ENCODE measurements at regions not wholly inside any gene's neighbourhood (a gene's known extent, or its start where the extent isn't known, plus 50 kb on each side); places are given as distances from the start of the nearest gene placed in this dataset.

DNA sequence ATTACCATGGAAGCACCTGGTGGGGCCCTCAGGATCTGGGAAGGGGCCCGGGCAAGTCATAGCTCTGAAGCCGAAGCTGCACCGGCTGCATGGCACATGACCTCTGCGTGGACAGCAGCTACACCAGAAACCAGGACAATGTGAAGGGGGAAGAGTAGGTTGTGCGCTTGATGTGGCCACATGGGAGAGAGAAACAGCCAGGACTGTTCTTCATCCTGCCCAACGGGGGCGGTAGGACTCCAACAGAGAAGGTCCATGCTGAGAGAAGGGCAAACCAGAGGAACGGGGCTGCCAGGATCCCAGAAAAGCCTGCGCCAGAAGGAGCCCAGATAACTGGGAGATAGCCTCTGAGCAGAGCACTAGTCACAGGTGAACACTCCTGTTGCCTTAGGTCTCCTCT lies 54.9 kb upstream of the PRR20G start:
- Mint-ChIP-seq H3K36me3 (ENCODE audit: unreplicated experiment) (no peaks in the 10 kb centered on the region), H3K4me3 (ENCODE audit: unreplicated experiment) (no peak overlapping the region), H3K4me1 (ENCODE audit: unreplicated experiment) (no peaks in the 10 kb centered on the region), H3K9me3 (ENCODE audit: unreplicated experiment) (no peaks in the 10 kb centered on the region), H3K27ac (ENCODE audit: unreplicated experiment) (no peak overlapping the region), H3K27me3 (ENCODE audit: unreplicated experiment) (peaks cover 13% of the 10 kb centered on the region)
- no peak for DNase-seq (ENCODE audit: extremely low spot score, unreplicated experiment)
- TF ChIP-seq, protein P1, sequence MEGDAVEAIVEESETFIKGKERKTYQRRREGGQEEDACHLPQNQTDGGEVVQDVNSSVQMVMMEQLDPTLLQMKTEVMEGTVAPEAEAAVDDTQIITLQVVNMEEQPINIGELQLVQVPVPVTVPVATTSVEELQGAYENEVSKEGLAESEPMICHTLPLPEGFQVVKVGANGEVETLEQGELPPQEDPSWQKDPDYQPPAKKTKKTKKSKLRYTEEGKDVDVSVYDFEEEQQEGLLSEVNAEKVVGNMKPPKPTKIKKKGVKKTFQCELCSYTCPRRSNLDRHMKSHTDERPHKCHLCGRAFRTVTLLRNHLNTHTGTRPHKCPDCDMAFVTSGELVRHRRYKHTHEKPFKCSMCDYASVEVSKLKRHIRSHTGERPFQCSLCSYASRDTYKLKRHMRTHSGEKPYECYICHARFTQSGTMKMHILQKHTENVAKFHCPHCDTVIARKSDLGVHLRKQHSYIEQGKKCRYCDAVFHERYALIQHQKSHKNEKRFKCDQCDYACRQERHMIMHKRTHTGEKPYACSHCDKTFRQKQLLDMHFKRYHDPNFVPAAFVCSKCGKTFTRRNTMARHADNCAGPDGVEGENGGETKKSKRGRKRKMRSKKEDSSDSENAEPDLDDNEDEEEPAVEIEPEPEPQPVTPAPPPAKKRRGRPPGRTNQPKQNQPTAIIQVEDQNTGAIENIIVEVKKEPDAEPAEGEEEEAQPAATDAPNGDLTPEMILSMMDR (IDR thresholded peaks at IDR 0.05): no peak

DNA sequence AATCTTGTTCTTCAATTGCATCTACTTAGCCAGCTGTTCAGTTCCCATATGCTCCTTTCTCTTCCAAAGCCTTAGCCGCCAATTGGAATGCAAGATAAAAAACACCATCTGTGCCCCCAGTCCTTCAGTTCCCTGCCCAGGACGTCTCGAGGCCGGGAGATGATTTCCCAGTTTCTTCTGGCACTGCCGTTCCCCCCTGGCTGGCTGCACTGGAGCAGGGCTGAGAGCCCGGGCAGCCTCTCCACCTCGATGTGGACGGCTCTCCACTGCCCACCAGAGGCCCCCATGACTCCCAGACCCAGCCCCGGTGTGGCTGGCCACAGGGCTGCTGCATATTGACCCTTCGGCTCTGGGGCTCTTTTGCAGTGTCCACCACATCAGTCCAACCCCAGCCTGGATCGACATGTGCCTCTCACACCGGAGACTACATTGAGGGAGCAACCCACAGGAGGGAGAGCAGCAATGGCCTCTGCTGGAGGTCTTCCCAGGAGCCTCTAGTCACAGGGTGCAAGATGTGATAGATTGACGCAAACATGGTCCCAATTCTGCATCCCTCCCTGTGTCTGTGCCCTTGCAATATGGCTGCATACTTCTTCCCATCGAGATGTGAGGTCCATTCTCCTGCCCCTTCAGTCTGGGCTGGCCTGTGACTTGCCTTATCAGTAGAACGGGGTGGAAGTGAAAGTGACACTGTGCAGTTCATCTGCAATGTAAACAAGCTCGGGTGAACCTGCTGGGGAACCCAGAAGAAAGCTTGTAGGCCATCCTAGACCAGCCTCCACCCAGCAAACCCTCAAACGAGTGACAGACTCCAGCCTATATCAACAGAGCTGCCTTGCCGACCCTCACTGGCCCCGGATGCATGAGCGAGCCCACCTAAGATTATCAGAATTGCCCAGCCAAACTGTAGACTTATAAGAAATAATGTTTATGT lies 52.3 kb upstream of the PRR20G start:
- Mint-ChIP-seq H3K36me3 (ENCODE audit: unreplicated experiment) (no peaks in the 10 kb centered on the region), H3K4me1 (ENCODE audit: unreplicated experiment) (no peaks in the 10 kb centered on the region), H3K27me3 (ENCODE audit: unreplicated experiment) (no peaks in the 10 kb centered on the region), H3K27ac (ENCODE audit: unreplicated experiment) (no peak overlapping the region), H3K4me3 (ENCODE audit: unreplicated experiment) (no peak overlapping the region), H3K9me3 (ENCODE audit: unreplicated experiment) (no peaks in the 10 kb centered on the region)
- TF ChIP-seq, protein P1 (IDR thresholded peaks at IDR 0.05): no peak
- peak; percentile 82 for DNase-seq (ENCODE audit: extremely low spot score, unreplicated experiment)

DNA sequence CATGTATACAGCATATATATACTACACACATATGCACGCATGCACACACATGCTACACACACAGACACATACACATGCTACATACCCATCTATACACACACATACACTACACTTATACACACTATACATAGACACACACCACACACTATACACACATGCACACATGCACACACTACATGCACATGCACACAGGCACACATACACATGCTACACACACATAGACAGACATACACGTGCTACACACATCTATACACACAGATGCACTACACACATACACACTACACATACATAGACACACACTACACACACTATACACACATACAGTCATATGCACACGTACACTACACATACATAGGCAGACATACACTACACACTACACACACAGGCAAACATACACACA lies 51.2 kb upstream of the PRR20G start:
- Mint-ChIP-seq H3K27me3 (ENCODE audit: unreplicated experiment) (no peaks in the 10 kb centered on the region), H3K36me3 (ENCODE audit: unreplicated experiment) (no peaks in the 10 kb centered on the region), H3K4me1 (ENCODE audit: unreplicated experiment) (no peaks in the 10 kb centered on the region), H3K4me3 (ENCODE audit: unreplicated experiment) (no peak overlapping the region), H3K27ac (ENCODE audit: unreplicated experiment) (no peak overlapping the region), H3K9me3 (ENCODE audit: unreplicated experiment) (peaks cover 5% of the 10 kb centered on the region)
- TF ChIP-seq, protein P1 (IDR thresholded peaks at IDR 0.05): no peak
- no peak for DNase-seq (ENCODE audit: extremely low spot score, unreplicated experiment)

DNA sequence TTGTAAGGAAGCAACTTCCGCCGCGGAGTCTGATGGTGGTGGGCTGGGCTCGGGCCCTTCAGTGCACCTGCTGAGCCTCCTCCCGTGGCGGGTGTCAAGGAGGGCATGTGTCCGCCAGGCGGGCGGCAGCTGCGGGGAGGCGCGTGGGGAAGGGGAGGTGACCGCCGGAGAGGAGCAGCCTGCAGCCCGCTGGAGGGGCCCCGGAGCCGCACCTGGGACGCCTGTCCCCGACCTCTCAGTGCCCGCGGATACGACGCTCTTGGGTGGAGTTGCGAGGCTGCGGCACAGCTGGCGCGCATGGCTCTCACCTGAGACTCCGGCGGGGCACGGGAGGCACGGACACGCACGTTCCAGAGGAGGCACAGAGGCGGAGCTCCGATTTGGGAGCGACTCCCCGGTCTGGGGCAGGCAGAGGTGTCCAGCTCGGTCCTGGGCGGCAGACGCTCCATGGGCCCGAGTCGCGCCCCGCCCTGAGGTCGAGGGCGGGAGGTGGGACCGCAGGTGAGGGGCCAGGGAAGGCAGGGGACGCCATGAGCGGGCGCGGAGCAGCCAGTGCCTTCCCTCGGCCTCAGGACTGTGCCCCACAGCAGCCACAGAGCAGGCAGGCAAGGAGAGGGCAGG lies 50.2 kb upstream of the PRR20G start:
- peak; percentile 82 for DNase-seq (ENCODE audit: extremely low spot score, unreplicated experiment)
- Mint-ChIP-seq H3K27me3 (ENCODE audit: unreplicated experiment) (no peaks in the 10 kb centered on the region), H3K4me3 (ENCODE audit: unreplicated experiment) (no peak overlapping the region), H3K4me1 (ENCODE audit: unreplicated experiment) (no peaks in the 10 kb centered on the region), H3K36me3 (ENCODE audit: unreplicated experiment) (no peaks in the 10 kb centered on the region), H3K27ac (ENCODE audit: unreplicated experiment) (no peak overlapping the region), H3K9me3 (ENCODE audit: unreplicated experiment) (peaks cover 7% of the 10 kb centered on the region)
- TF ChIP-seq, protein P1 (IDR thresholded peaks at IDR 0.05): no peak

All from osteocyte (in vitro differentiated cells).